K562 (cell line): ENCODE measurements at regions not wholly inside any gene's neighbourhood (a gene's known extent, or its start where the extent isn't known, plus 50 kb on each side); places are given as distances from the start of the nearest gene placed in this dataset.

ENCODE experiments used
- CTCF ChIP-seq, 3 experiments: IDR thresholded peaks in 2 of 3; conservative IDR thresholded peaks in 1 of 3; 2 replicates each; pipeline ENCODE4 v1.5.1; 2011 to 2012; ENCODE audit warnings: low read length in 3 of 3, mild to moderate bottlenecking in 3 of 3, control low read depth in 2 of 3, improper control_type of control experiment in 1 of 3, inconsistent platforms in 1 of 3, low read depth in 1 of 3, mixed read lengths in 1 of 3, moderate library complexity in 1 of 3; ENCODE audit not compliant: insufficient read depth in 2 of 3
- DEAF1 ChIP-seq: fragments of 450-650 bp; formaldehyde crosslinking; IDR thresholded peaks from 2 replicates; pipeline ENCODE4 v1.4.0; 2020; ENCODE audit warnings: mild to moderate bottlenecking, moderate library complexity
- GABPA ChIP-seq: fragments of 200-800 bp; sonication (Bioruptor generic); conservative IDR thresholded peaks from 2 replicates; pipeline ENCODE4 v1.6.1; 2016; ENCODE audit warnings: low read depth, missing genetic modification characterization, missing compliant biosample characterization
- GTF2F1 ChIP-seq: IDR thresholded peaks from 2 replicates; pipeline ENCODE4 v1.6.1; 2011; ENCODE audit warnings: low read depth, low read length, improper control_type of control experiment
- MED1 ChIP-seq: sonication (generic); formaldehyde crosslinking; IDR thresholded peaks from 2 replicates; pipeline ENCODE4 v1.8.1; 2023; ENCODE audit warnings: missing genetic modification reagents, borderline replicate concordance
- NFIC ChIP-seq: fragments of 450-650 bp; IDR thresholded peaks from 2 replicates; pipeline ENCODE4 v1.6.1; 2017; ENCODE audit warnings: mild to moderate bottlenecking, inconsistent platforms
- NR3C1 ChIP-seq: sonication (generic); formaldehyde crosslinking; IDR thresholded peaks from 2 replicates; pipeline ENCODE4 v1.8.1; 2022; ENCODE audit warnings: missing genetic modification reagents
- PHB ChIP-seq: fragments of 250-450 bp; sonication (Bioruptor Pico); IDR thresholded peaks from 2 replicates; pipeline ENCODE4 v1.5.0; 2021
- PKNOX1 ChIP-seq: fragments of 450-650 bp; IDR thresholded peaks from 2 replicates; pipeline ENCODE4 v1.6.1; 2016
- POLR2A ChIP-seq: fragments of 450-650 bp; conservative IDR thresholded peaks from 2 replicates; pipeline ENCODE4 v1.6.1; 2016
- POLR3A ChIP-seq: IDR thresholded peaks from 2 replicates; pipeline ENCODE4 v1.6.1; 2011; ENCODE audit warnings: borderline replicate concordance, mild to moderate bottlenecking, moderate library complexity; ENCODE audit not compliant: insufficient read length, insufficient read depth; ENCODE audit errors: extremely low read depth
- RFX5 ChIP-seq: IDR thresholded peaks from 2 replicates; pipeline ENCODE4 v1.6.1; 2011; ENCODE audit warnings: low read depth, mild to moderate bottlenecking, improper control_type of control experiment, low read length
- ZNF436 ChIP-seq: fragments of 250-450, 450-650 bp; sonication (Bioruptor Pico); formaldehyde crosslinking; IDR thresholded peaks from 2 replicates; pipeline ENCODE4 v1.7.0; 2020; ENCODE audit warnings: mild to moderate bottlenecking
- ZZZ3 ChIP-seq: fragments of 450-650 bp; IDR thresholded peaks from 2 replicates; pipeline ENCODE4 v1.6.1; 2016; ENCODE audit warnings: antibody characterized with exemption, mild to moderate bottlenecking, moderate library complexity

- TF ChIP-seq ZZZ3 (no peak), GABPA (tag) (no peak), POLR2A (no peak), PHB (CRISPR knock-in tag) (no peak), POLR3A (no peak), CTCF (IDR thresholded peaks at IDR 0.05 in 2 of 3, conservative IDR thresholded peaks at IDR 0.05 in 1 of 3; ENCODE audit: insufficient read depth in 2 of 3, low read depth in 1 of 3, low read length in 3 of 3) (no peak), NR3C1 (CRISPR knock-in tag) (no peak), NFIC (no peak), GTF2F1 (no peak), PKNOX1 (no peak), ZNF436 (CRISPR knock-in tag) (no peak), MED1 (CRISPR knock-in tag) (no peak), RFX5 (no peak), DEAF1 (CRISPR knock-in tag) (no peak)
Observed at GRCh38 chr1:199875337-199875736, 152.2 kb upstream of the NR5A2 start.
